WTC11 (cell line): ENCODE measurements at regions not wholly inside any gene's neighbourhood (a gene's known extent, or its start where the extent isn't known, plus 50 kb on each side); places are given as distances from the start of the nearest gene placed in this dataset.

Experiments used
- ATF2 ChIP-seq: sonication (generic); formaldehyde crosslinking; IDR thresholded peaks from 2 replicates; pipeline ENCODE4 v1.8.1; 2022; ENCODE audit warnings: low read depth, missing genetic modification reagents, borderline replicate concordance
- ATF6 ChIP-seq: sonication (generic); formaldehyde crosslinking; IDR thresholded peaks from 2 replicates; pipeline ENCODE4 v1.8.1; 2023; ENCODE audit warnings: mild to moderate bottlenecking, missing genetic modification reagents
- CBFB ChIP-seq: sonication (generic); formaldehyde crosslinking; IDR thresholded peaks from 2 replicates; pipeline ENCODE4 v1.8.1; 2022; ENCODE audit warnings: mild to moderate bottlenecking, low read depth, missing genetic modification reagents
- CTCF ChIP-seq: fragments of 200-600 bp; IDR thresholded peaks from 2 replicates; pipeline ENCODE4 v1.8.0; 2022; ENCODE audit warnings: antibody characterized with exemption
- SP1 ChIP-seq: sonication (generic); formaldehyde crosslinking; conservative IDR thresholded peaks from 2 replicates; pipeline ENCODE4 v1.8.1; 2022; ENCODE audit warnings: missing genetic modification reagents
- USF1 ChIP-seq: sonication (generic); formaldehyde crosslinking; IDR thresholded peaks from 2 replicates; pipeline ENCODE4 v1.8.0; 2022; ENCODE audit warnings: mild to moderate bottlenecking, missing genetic modification reagents
- USF2 ChIP-seq: sonication (generic); formaldehyde crosslinking; IDR thresholded peaks from 2 replicates; pipeline ENCODE4 v1.8.1; 2023; ENCODE audit warnings: mild to moderate bottlenecking, missing genetic modification reagents, moderate library complexity
- ZNF532 ChIP-seq: fragments of 250-450 bp; sonication (Bioruptor Pico); IDR thresholded peaks from 2 replicates; pipeline ENCODE4 v1.9.0; 2021; ENCODE audit warnings: mild to moderate bottlenecking, borderline replicate concordance
- ZSCAN18 ChIP-seq: fragments of 250-450 bp; sonication (Bioruptor Pico); IDR thresholded peaks from 2 replicates; pipeline ENCODE4 v2.1.2; 2022; ENCODE audit warnings: mild to moderate bottlenecking, moderate library complexity

GRCh38 chr2:146807568-146808168 lies 1037.2 kb upstream of the ACVR2A start:
- TF ChIP-seq CTCF: no peak
- TF ChIP-seq USF1 (CRISPR knock-in tag): no peak
- no peak for TF ChIP-seq ZSCAN18 (CRISPR knock-in tag)
- no peak for TF ChIP-seq CBFB (CRISPR knock-in tag)
- no peak for TF ChIP-seq SP1 (CRISPR knock-in tag)
- no peak for TF ChIP-seq ATF6 (CRISPR knock-in tag)
- TF ChIP-seq USF2 (CRISPR knock-in tag): no peak
- TF ChIP-seq ATF2 (CRISPR knock-in tag): no peak
- no peak for TF ChIP-seq ZNF532 (CRISPR knock-in tag)
